Endothelial cell of umbilical vein (primary cell): ENCODE measurements at regions not wholly inside any gene's neighbourhood (a gene's known extent, or its start where the extent isn't known, plus 50 kb on each side); places are given as distances from the start of the nearest gene placed in this dataset.

Experiments
- BruUV-seq: library from RNA; stranded (reverse); fragments of 400-500 nt; replicated peaks from 2 replicates; lab custom pipeline; 2021; lab: Mats Ljungman, UMichigan
- CTCF ChIA-PET: fragments of 300-600, 350-600 bp; sonication (Branson Sonifier 250); formaldehyde crosslinking; loops from one replicate; lab custom pipeline; 2021; ENCODE audit warnings: antibody characterized with exemption, inconsistent platforms; lab: Charles Lee
- POLR2A ChIA-PET: fragments of 300-600, 350-600 bp; sonication (Branson Sonifier 250); formaldehyde crosslinking; loops from one replicate; lab custom pipeline; 2021; ENCODE audit warnings: antibody characterized with exemption, inconsistent platforms; lab: Charles Lee
- DNase-seq: peaks from one replicate; pipeline ENCODE4 v3.0.0-alpha.2; 2011; ENCODE audit warnings: low read depth, low spot score
- FAIRE-seq: peaks from 2 replicates; lab custom pipeline; 2011; peaks lifted over from hg19 to GRCh38; lab: Jason Lieb, UNC
- H2AFZ ChIP-seq: 2 replicates; pipeline ENCODE4 v1.6.0; 2012; ENCODE audit warnings: low read depth, low read length, control low read depth, inconsistent platforms
- H3K27ac ChIP-seq: 2 replicates; pipeline ENCODE4 v1.5.1; 2011; ENCODE audit warnings: low read depth, mild to moderate bottlenecking, control low read depth, low read length, moderate library complexity; ENCODE audit not compliant: insufficient read depth
- H3K27me3 ChIP-seq, 2 experiments: 2 replicates each; pipeline versions ENCODE4 v1.6.0 to v1.6.1; 2011; ENCODE audit warnings: low read length in 2 of 2, mixed read lengths in 1 of 2; ENCODE audit not compliant: control insufficient read depth in 2 of 2, insufficient read depth in 2 of 2
- H3K36me3 ChIP-seq, 2 experiments: 2 replicates in 1 of 2; 3 replicates in 1 of 2; pipeline ENCODE4 v1.5.1; 2011; ENCODE audit warnings: low read length in 2 of 2, mild to moderate bottlenecking in 1 of 2, moderate library complexity in 1 of 2; ENCODE audit not compliant: control insufficient read depth in 2 of 2, insufficient read depth in 2 of 2; ENCODE audit errors: extremely low read depth in 1 of 2
- H3K4me1 ChIP-seq: 3 replicates; pipeline ENCODE4 v1.5.1; 2011; ENCODE audit warnings: mild to moderate bottlenecking, low read length; ENCODE audit not compliant: control insufficient read depth, insufficient read depth; ENCODE audit errors: extremely low read depth
- H3K4me2 ChIP-seq: 2 replicates; pipeline ENCODE4 v1.6.1; 2011; ENCODE audit warnings: low read length, control low read depth, mixed read lengths; ENCODE audit not compliant: insufficient read depth
- H3K4me3 ChIP-seq, 3 experiments: fragments of 200-600 bp in 1 of 3; sonication (generic), shearing (Covaris generic) in 1 of 3; replicated peaks in 1 of 3; 2 replicates each; pipeline ENCODE4 v1.5.1; 2011 to 2016; ENCODE audit warnings: control low read depth in 3 of 3, low read length in 3 of 3, mild to moderate bottlenecking in 2 of 3, inconsistent platforms in 1 of 3, low read depth in 1 of 3, moderate library complexity in 1 of 3; ENCODE audit not compliant: insufficient read depth in 1 of 3
- H3K79me2 ChIP-seq: 2 replicates; pipeline ENCODE4 v1.6.0; 2012; ENCODE audit warnings: low read length, inconsistent platforms; ENCODE audit not compliant: control insufficient read depth, insufficient read depth
- H3K9ac ChIP-seq: replicated peaks from 2 replicates; pipeline ENCODE3; 2011; ENCODE audit warnings: low read length, control low read depth; ENCODE audit not compliant: insufficient read depth; ENCODE audit errors: extremely low read depth
- H3K9me1 ChIP-seq: replicated peaks from 3 replicates; pipeline ENCODE4 v1.6.0; 2011; ENCODE audit warnings: mild to moderate bottlenecking, low read length; ENCODE audit not compliant: control insufficient read depth, insufficient read depth; ENCODE audit errors: extremely low read depth
- H3K9me3 ChIP-seq: replicated peaks from 2 replicates; pipeline ENCODE4 v1.5.1; 2012; ENCODE audit warnings: low read length, inconsistent platforms; ENCODE audit not compliant: control insufficient read depth, insufficient read depth
- H4K20me1 ChIP-seq: replicated peaks from 2 replicates; pipeline ENCODE3; 2011; ENCODE audit warnings: mild to moderate bottlenecking, low read length; ENCODE audit not compliant: control insufficient read depth, insufficient read depth; ENCODE audit errors: extremely low read depth
- CTCF ChIP-seq, 2 donors: IDR thresholded peaks; 1 replicate in 1 of 2; 2 replicates in 1 of 2; pipeline ENCODE4 v1.5.1; 2011; ENCODE audit warnings: low read length in 2 of 2, mild to moderate bottlenecking in 2 of 2, moderate library complexity in 2 of 2, control low read depth in 1 of 2, inconsistent platforms in 1 of 2, low read depth in 1 of 2; ENCODE audit not compliant: insufficient read depth in 1 of 2; ENCODE audit errors: extremely low read depth in 1 of 2
- EZH2 ChIP-seq: IDR thresholded peaks from 2 replicates; pipeline ENCODE4 v1.6.1; 2012; ENCODE audit warnings: borderline replicate concordance, low read depth, mild to moderate bottlenecking, moderate library complexity, low read length, inconsistent platforms; ENCODE audit not compliant: severe bottlenecking
- FOS ChIP-seq: IDR thresholded peaks from 2 replicates; pipeline ENCODE4 v1.6.1; 2011; ENCODE audit warnings: mild to moderate bottlenecking, low read length, moderate library complexity, borderline replicate concordance; ENCODE audit not compliant: insufficient read depth
- GATA2 ChIP-seq: IDR thresholded peaks from 2 replicates; pipeline ENCODE4 v1.7.0; 2011; ENCODE audit warnings: low read depth, mild to moderate bottlenecking, moderate library complexity, mixed read lengths, low read length; ENCODE audit not compliant: insufficient read length, insufficient read depth
- JUN ChIP-seq: IDR thresholded peaks from 2 replicates; pipeline ENCODE4 v1.6.1; 2011; ENCODE audit warnings: borderline replicate concordance, low read depth; ENCODE audit not compliant: insufficient read length, insufficient read depth
- MAX ChIP-seq: IDR thresholded peaks from 2 replicates; pipeline ENCODE4 v1.6.1; 2011; ENCODE audit not compliant: insufficient read depth, insufficient read length
- MYC ChIP-seq: IDR thresholded peaks from one replicate; pipeline ENCODE4 v1.6.1; 2011; ENCODE audit warnings: mild to moderate bottlenecking, low read depth, low read length
- POLR2A ChIP-seq: IDR thresholded peaks from 2 replicates; pipeline ENCODE4 v1.6.1; 2012; ENCODE audit warnings: low read depth, mild to moderate bottlenecking, control low read depth, low read length
- POLR2AphosphoS5 ChIP-seq: IDR thresholded peaks from 2 replicates; pipeline ENCODE4 v1.6.1; 2012; ENCODE audit warnings: low read depth, mild to moderate bottlenecking, control low read depth, low read length, moderate library complexity; ENCODE audit not compliant: insufficient read depth
- dilution Hi-C: fragments of 300-500 bp; cut with MboI; formaldehyde crosslinking; loops from one replicate; pipeline ENCODE4 v1.15.0; 2019; ENCODE audit warnings: low sequenced_read_pairs; ENCODE audit not compliant: extremely low pct_ligation_motif_present
- intact Hi-C: fragments of 100-400 bp; cut with micrococcal nuclease; formaldehyde crosslinking; loops from one replicate; pipeline ENCODE4 v1.10.0; 2022

GRCh38 chr14:38616959-38617358 is 361.1 kb upstream of the CLEC14A start:
- Histone ChIP-seq H3K4me3 (no peak overlapping the region), H3K79me2 (no peaks in the 10 kb centered on the region), H2AFZ (no peak overlapping the region), H3K4me2 (no peak overlapping the region), H3K36me3 (no peaks in the 10 kb centered on the region), H3K27ac (no peak overlapping the region), H4K20me1 (no peaks in the 10 kb centered on the region), H3K4me1 (no peaks in the 10 kb centered on the region), H3K27me3 (no peaks in the 10 kb centered on the region), H3K9ac (no peak overlapping the region), H3K9me3 (no peaks in the 10 kb centered on the region), H3K9me1 (no peaks in the 10 kb centered on the region)
- no peak for FAIRE-seq
- no peak for DNase-seq
- intact Hi-C loops (no loop called here), dilution Hi-C loops (no loop called here)
- TF ChIP-seq EZH2 (no peak), MAX (no peak), POLR2AphosphoS5 (no peak), CTCF (IDR thresholded peaks at IDR 0.05; ENCODE audit: extremely low read depth in 1 of 2, insufficient read depth in 1 of 2, low read depth in 1 of 2, low read length in 2 of 2) (no peak), POLR2A (no peak), FOS (no peak), GATA2 (no peak), MYC (no peak), JUN (no peak)
- ChIA-PET CTCF (no interaction called here), POLR2A (no interaction called here)
- no TSS peak for BruUV-seq
